ENCODE measurements at regions not wholly inside any gene's neighbourhood (a gene's known extent, or its start where the extent isn't known, plus 50 kb on each side); places are given as distances from the start of the nearest gene placed in this dataset.

DNA sequence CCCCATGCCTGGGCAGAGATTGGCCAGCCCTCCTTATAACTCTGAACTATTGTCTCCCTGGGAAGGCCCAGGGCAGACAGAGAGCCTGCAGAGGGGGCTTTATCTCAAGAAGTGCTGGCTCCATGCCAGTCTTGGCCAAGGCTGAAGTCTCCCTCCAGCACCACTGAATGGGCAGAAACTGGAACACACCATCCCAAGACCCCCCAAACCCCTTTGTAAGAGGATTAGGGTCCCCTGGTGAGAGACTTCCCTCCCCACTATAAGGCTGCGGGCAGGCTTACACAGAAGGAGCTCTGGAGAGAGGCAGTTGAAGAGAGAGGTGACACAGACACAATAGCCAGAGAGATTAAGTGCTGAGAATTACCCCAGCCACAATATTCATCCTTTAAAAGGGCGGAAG is 97.2 kb downstream of the NAV1 start:
- no peak for TF ChIP-seq POLR2AphosphoS5 (IDR thresholded peaks at IDR 0.05)
- TF ChIP-seq POLR2A (IDR thresholded peaks at IDR 0.05) = no peak
- TF ChIP-seq, protein P1, sequence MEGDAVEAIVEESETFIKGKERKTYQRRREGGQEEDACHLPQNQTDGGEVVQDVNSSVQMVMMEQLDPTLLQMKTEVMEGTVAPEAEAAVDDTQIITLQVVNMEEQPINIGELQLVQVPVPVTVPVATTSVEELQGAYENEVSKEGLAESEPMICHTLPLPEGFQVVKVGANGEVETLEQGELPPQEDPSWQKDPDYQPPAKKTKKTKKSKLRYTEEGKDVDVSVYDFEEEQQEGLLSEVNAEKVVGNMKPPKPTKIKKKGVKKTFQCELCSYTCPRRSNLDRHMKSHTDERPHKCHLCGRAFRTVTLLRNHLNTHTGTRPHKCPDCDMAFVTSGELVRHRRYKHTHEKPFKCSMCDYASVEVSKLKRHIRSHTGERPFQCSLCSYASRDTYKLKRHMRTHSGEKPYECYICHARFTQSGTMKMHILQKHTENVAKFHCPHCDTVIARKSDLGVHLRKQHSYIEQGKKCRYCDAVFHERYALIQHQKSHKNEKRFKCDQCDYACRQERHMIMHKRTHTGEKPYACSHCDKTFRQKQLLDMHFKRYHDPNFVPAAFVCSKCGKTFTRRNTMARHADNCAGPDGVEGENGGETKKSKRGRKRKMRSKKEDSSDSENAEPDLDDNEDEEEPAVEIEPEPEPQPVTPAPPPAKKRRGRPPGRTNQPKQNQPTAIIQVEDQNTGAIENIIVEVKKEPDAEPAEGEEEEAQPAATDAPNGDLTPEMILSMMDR (IDR thresholded peaks at IDR 0.05) = no peak
- H3K27ac ChIP-seq = no peak overlapping the region
- no peaks in the 10 kb centered on the region for H3K36me3 ChIP-seq
- H3K27me3 ChIP-seq = no peaks in the 10 kb centered on the region
- H3K4me3 ChIP-seq = no peak overlapping the region
- H3K9me3 ChIP-seq = no peaks in the 10 kb centered on the region
- no peak for DNase-seq (ENCODE audit: low spot score in 2 of 2)
- H3K4me1 ChIP-seq = no peaks in the 10 kb centered on the region
- intact Hi-C loops (cut with DNase I; ENCODE audit: low total_unique reads) = no loop called here

DNA sequence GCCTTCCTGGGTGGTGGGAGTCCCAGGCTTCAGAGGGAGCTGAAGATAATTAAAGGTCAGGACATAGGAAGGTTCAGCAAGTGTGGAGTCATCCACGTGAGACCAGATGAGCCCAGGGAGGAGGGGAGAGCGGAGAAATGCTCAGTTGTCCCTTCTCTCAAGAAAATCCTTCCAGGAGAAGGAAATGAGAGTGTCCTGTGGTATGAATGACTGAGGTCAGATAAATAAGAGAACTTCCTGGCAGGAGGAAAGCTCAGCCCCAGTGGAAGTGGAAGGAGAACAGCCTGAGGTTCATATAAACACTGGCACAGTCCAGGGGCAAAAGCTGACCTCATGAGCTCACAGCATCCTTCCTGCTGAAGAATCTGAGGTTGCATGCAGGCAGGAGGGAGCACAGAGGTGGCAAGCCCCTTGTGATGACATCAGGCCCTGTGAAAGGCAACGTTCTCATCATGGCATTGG is 97.6 kb downstream of the NAV1 start:
- no peaks in the 10 kb centered on the region for H3K4me1 ChIP-seq
- TF ChIP-seq POLR2AphosphoS5 (IDR thresholded peaks at IDR 0.05) (no peak), POLR2A (IDR thresholded peaks at IDR 0.05) (no peak)
- TF ChIP-seq, protein P1 (IDR thresholded peaks at IDR 0.05) = no peak
- H3K36me3 ChIP-seq = no peaks in the 10 kb centered on the region

GRCh38 chr1:201637282-201638079 is 98.6 kb downstream of the NAV1 start:
- no peak for DNase-seq (ENCODE audit: low spot score in 2 of 2)
- no peak overlapping the region for H3K27ac ChIP-seq
- no peaks in the 10 kb centered on the region for H3K9me3 ChIP-seq
- H3K4me3 ChIP-seq = no peak overlapping the region
- no peaks in the 10 kb centered on the region for H3K27me3 ChIP-seq
- no peaks in the 10 kb centered on the region for H3K4me1 ChIP-seq
- intact Hi-C loops (cut with DNase I; ENCODE audit: low total_unique reads) = loop anchor here (1.0 kb wide), 1 partner anchor 21 kb away; no protein-coding TSS in a partner anchor
- no peaks in the 10 kb centered on the region for H3K36me3 ChIP-seq
- no peak for TF ChIP-seq POLR2AphosphoS5 (IDR thresholded peaks at IDR 0.05)

More for the DNA sequence above, 97.6 kb downstream of the NAV1 start:
- intact Hi-C loops (cut with DNase I; ENCODE audit: low total_unique reads) = no loop called here
- H3K4me3 ChIP-seq = no peak overlapping the region
- DNase-seq (ENCODE audit: low spot score in 2 of 2) = no peak
- no peak overlapping the region for H3K27ac ChIP-seq
- no peaks in the 10 kb centered on the region for H3K27me3 ChIP-seq
- no peaks in the 10 kb centered on the region for H3K9me3 ChIP-seq

DNA sequence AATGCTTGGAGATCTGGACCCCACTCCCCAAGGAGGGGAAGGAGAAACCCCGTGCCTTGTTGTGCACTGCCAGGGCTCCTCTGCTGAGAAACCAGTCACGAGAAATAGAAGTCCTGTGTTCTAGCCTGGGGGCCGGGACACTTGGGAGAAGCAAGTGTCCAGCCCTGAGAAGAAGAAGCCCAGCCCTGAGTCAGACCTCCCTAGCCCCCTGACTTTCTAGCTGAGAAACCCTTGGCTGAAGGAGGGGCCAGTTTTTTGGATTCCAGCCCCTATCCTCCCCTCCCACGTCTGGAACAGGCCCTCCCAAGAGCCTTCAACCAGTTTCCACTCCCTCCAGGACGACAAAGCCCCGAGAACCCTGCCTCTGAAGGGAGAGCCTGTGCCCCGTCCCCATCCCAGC is 100.5 kb downstream of the NAV1 start:
- Histone ChIP-seq H3K4me1 (no peaks in the 10 kb centered on the region), H3K27ac (peak overlapping the region; percentile 4 to 28), H3K9me3 (no peaks in the 10 kb centered on the region), H3K27me3 (no peaks in the 10 kb centered on the region), H3K4me3 (no peak overlapping the region), H3K36me3 (no peaks in the 10 kb centered on the region)
- DNase-seq (ENCODE audit: low spot score in 2 of 2) = no peak
- intact Hi-C loops (cut with DNase I; ENCODE audit: low total_unique reads) = no loop called here
- TF ChIP-seq POLR2AphosphoS5 (IDR thresholded peaks at IDR 0.05) (no peak), POLR2A (IDR thresholded peaks at IDR 0.05) (no peak)
- TF ChIP-seq, protein P1 (IDR thresholded peaks at IDR 0.05) = no peak

DNA sequence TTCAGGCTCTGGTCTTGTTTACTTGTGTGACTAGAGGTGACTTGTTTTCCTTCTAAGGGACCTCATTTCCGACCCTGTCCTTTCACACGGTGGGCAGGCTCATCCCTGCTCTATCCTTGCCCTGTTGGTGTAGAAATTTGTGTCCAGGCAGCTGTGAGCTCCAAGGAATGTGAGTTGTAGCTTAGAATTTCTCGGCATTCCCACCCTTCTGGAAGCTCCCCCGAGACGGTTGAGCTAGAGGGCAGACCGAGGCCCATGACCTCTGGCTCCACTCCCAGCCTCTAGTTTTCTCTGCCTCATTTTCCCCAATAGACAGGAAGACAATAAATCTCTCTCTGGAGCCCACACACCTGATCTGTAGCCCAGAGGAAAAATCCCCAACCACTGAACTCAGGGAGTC is 100.9 kb downstream of the NAV1 start:
- DNase-seq (ENCODE audit: low spot score in 2 of 2) = no peak
- Histone ChIP-seq H3K27ac (peak overlapping the region in 1 of 2 donors; percentile 28), H3K36me3 (no peaks in the 10 kb centered on the region), H3K4me3 (no peak overlapping the region), H3K9me3 (no peaks in the 10 kb centered on the region), H3K4me1 (no peaks in the 10 kb centered on the region), H3K27me3 (no peaks in the 10 kb centered on the region)
- intact Hi-C loops (cut with DNase I; ENCODE audit: low total_unique reads) = no loop called here
- TF ChIP-seq POLR2A (IDR thresholded peaks at IDR 0.05) = no peak
- TF ChIP-seq, protein P1 (IDR thresholded peaks at IDR 0.05) = no peak
- TF ChIP-seq POLR2AphosphoS5 (IDR thresholded peaks at IDR 0.05) = no peak
